ENCODE measurements at regions not wholly inside any gene's neighbourhood (a gene's known extent, or its start where the extent isn't known, plus 50 kb on each side); places are given as distances from the start of the nearest gene placed in this dataset.

DNA sequence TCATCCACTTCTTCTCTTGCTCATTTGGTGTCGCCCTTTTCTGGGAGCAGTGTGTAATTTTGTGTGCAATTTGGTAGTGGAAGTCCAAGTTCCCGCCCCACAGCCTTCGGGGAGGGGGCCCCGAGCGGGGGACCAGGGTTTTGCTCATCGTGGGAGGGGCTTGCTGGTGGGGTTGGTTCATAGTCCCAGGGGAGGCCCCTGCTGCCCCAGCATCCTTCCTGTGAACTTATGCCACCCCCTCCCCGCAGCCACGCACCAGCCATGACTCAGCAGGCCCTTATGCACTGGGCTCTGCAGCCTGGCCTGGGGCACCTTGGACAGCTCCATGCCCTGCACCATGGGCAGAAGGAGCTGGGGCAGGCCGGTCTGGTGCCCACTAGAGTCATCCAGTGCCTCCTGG is 1183.6 kb downstream of the BRD1 start:
- DNase-seq (ENCODE audit: low read depth, low spot score) = peak; percentile 19
- in situ Hi-C loops (cut with HindIII; ENCODE audit: low pct_unique_long_range_greater_than_20kb, low sequenced_read_pairs) = no loop called here

DNA sequence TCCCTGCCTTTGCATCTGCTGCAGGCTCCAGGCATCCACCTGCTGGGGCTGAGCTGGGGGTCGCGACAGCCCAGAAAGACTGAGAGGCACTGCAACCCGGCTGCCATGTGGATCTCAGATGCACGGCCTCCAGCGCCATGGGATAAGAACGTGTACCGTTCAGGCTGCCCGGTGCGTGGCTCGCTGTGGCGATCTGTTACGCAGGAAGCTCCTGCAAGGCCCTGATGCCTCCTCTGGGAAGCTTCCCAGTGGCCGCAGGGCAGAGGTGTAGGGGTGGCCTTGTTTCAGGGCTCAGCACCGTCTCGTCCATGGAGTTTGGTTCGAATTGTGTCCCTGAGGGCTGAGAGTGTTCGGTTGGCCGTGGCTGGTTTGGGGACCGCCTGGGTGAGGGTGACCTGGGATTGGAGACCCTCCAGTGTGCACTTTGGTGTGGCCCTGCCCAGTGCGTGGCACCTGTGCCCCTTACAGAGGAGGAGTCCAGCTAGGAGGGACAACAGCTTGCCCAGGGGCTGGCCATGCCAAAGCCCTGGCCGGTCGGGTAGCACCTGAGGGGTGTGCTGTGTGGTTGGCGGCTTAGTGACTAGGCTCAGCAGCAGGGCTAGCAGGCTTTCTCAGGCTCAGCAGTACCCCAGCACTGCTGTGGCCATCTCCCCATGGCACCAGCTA is 1184.5 kb downstream of the BRD1 start:
- in situ Hi-C loops (cut with HindIII; ENCODE audit: low pct_unique_long_range_greater_than_20kb, low sequenced_read_pairs) = no loop called here
- no peak for DNase-seq (ENCODE audit: low read depth, low spot score)

- DNase-seq (ENCODE audit: low read depth, low spot score) = no peak
- in situ Hi-C loops (cut with HindIII; ENCODE audit: low pct_unique_long_range_greater_than_20kb, low sequenced_read_pairs) = no loop called here
These were observed 1185.1 kb downstream of the BRD1 start for GRCh38 chr22:48642550-48642949.

DNA sequence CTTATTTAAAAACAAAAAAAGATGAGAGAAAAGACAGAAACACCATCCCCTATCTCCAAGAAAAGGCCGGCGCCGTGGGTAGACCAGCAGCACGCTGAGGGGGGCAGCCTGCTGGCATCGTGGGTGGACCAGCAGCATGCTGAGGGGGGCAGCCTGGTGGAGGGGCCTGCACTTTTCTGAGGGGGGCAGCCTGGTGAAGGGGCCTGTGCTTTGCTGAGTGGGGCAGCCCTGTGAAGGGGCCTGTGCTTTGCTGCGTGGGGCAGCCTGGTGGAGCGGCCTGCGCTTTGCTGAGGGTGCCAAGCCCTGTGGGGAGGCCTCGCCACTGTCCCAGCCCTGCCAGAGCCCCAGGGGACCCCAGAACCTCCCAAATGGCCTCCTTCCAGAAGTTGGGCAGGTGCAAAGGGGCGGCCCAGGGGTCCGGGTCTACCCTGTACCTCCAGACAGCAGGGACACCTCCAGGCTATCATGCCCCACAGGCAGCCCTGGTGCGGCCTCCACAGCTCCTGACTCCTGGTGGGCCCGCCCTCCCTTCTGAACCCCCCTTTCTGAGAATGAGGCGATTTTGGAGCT is 1185.7 kb downstream of the BRD1 start:
- in situ Hi-C loops (cut with HindIII; ENCODE audit: low pct_unique_long_range_greater_than_20kb, low sequenced_read_pairs) = no loop called here

DNA sequence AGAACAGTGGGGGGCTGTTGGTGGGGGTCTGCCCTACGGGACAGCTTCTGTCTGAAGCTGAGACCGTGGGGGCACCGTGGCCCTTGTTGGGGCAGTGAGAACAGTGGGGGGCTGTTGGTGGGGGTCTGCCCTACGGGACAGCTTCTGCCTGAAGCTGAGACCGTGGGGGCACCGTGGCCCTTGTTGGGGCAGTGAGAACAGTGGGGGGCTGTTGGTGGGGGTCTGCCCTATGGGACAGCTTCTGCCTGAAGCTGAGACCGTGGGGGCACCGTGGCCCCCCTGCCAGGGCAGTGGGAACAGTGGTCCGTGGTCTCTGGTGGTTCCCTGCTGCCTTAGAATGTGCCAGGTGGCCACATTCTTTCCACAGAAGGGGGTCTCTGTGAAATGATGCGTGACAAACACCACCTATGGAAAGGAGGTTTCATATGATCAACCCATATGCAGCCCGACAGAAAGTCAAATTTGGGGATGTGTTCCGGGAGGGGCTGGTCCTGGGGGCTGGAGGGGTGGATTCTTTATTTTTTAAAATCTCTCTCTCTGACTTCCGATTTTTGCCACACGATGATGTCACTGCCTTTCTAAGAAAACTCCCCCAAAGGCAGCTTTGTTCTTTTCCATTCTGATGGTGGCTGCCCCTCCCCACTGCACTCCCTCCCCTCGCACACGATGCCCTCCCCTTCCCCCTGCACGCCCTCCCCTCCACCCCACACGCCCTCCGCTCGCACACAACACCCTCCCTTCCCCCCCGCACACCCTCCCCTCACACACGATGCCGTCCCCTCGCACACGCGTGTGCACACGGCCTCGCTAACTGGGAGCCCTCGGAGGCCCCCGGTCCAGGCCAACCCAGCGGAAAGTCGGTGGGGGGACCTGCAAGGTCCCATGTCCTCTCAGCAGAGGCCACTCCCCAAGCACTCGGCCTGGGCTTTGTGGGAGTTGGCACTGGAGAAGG is 1186.5 kb downstream of the BRD1 start:
- no peak for DNase-seq (ENCODE audit: low read depth, low spot score)
- in situ Hi-C loops (cut with HindIII; ENCODE audit: low pct_unique_long_range_greater_than_20kb, low sequenced_read_pairs) = no loop called here

More for the DNA sequence above, 1185.7 kb downstream of the BRD1 start:
- no peak for DNase-seq (ENCODE audit: low read depth, low spot score)

DNA sequence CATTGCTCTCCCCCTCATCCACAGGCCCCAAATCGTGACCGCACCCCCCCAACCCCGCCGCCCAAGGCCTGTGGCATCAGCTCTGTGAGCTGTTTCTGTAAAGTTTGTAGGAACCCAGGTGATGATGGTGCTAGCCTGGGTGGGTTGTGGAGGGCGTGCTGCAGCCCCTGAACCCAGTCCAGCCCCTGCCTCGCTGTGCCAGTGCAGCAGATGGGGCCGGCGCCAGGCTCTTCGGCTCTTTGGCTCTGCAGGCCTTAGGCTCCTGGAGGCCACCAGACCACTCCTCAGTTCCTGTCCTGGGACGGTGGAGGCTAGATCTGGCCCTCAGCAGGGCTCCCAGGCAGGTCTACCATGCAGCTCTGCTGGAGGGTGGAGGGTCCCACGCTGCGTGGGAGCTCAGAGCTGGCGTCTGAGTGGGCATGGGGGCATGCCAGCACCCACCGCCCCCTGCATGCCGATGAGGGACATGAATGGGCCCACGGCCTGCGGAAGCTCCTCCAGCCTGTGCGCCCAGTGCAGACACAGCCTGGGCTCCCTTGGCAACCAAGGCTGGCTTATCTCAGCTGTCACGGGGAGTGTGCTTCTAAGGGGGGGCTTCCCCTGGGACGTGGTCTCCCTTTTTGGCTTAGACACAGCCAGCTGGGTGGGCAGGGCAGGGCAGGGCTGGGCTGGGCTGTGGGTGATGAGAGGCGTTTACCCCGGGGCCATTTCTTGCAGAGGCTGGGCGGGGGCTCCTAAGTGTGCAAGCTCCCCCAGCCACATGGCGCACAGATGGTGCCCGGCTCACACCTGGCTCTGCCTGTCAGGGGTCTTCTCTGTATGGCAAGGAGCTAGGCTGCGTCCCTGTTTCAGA is 1187.6 kb downstream of the BRD1 start:
- in situ Hi-C loops (cut with HindIII; ENCODE audit: low pct_unique_long_range_greater_than_20kb, low sequenced_read_pairs) = no loop called here
- DNase-seq (ENCODE audit: low read depth, low spot score) = no peak

DNA sequence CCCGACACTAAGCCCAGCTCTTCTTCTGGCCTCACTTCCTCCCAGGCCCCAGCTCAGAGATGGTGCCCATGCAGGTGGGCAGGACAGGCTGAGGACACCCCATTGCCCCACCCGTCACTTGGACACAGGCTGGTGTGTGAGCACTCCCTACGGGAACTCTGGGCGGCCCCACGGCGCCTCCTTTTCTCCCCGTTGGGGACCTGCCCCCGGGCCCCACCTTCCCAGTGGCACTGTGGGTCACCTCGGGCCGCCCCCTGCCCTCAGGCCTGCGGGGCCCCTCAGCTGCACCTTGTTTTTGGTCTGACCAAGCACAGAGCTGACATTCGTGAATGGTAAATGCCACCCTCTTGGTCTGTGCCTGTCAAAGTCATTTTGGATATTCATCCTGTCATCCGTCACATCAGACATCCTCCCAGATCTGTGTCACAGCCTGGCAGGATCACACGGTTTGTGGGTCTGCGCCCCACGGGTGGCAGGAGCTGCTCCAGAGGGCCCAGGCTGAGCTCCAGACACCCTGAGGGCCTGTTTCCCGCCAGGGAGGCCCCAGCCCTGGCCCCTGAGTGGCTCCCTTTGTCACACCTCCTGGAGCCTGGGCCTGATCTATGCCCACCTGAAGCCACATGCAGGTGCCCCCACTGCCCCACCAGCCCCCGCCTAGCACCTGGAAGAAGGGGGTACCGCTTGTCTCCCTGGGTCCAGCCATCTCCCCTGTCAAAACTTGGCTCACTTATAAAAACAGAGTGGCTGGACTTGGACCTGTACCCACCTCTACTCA is 1188.5 kb downstream of the BRD1 start:
- in situ Hi-C loops (cut with HindIII; ENCODE audit: low pct_unique_long_range_greater_than_20kb, low sequenced_read_pairs) = no loop called here
- DNase-seq (ENCODE audit: low read depth, low spot score) = no peak

- in situ Hi-C loops (cut with HindIII; ENCODE audit: low pct_unique_long_range_greater_than_20kb, low sequenced_read_pairs) = no loop called here
These were observed 1190.4 kb downstream of the BRD1 start for GRCh38 chr22:48637231-48637630.

GRCh38 chr22:48636746-48637145 is 1190.9 kb downstream of the BRD1 start:
- no peak for DNase-seq (ENCODE audit: low read depth, low spot score)
- in situ Hi-C loops (cut with HindIII; ENCODE audit: low pct_unique_long_range_greater_than_20kb, low sequenced_read_pairs) = no loop called here

More at GRCh38 chr22:48637231-48637630, 1190.4 kb downstream of the BRD1 start:
- no peak for DNase-seq (ENCODE audit: low read depth, low spot score)

DNA sequence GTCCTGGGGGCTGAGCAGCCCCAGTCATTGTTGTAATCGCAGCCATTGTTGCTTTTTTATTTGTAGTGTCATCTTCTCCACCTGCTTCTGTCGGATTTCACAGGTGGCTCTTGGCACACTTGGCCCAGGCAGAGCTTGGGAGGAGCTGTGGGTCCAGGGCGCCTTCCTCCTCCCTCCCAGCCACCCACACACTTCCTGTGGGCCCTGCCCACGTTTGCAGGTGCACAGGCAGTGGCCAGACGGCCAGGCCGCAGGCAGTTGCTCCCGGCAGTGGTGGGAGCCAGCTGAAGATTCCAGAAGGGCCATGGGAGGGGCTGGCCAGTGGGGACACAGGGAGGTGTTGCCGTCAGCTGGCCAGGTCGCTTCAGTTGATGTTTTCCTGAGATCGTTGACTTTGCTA is 1191.9 kb downstream of the BRD1 start:
- DNase-seq (ENCODE audit: low read depth, low spot score) = no peak
- in situ Hi-C loops (cut with HindIII; ENCODE audit: low pct_unique_long_range_greater_than_20kb, low sequenced_read_pairs) = no loop called here

DNA sequence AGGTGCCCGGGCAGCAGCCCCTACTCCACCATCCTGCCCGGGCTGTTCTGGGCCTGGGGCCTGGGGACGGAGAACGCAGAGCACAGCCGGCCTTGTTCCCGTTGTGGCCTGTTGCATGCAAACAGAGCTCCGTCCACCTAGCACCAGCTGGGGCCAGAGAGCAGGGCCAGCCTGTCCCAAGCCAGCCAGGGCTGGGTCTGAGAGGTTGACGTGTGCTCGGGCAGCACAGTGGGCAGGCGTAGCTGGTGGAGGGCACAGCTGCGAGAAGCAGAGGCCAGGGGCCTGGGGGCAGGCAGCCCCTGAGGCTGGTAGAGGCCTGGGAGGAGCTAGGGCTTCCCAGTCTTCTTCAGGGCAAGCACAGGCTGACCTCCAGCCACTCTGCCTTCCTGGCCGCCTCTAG is 1192.6 kb downstream of the BRD1 start:
- in situ Hi-C loops (cut with HindIII; ENCODE audit: low pct_unique_long_range_greater_than_20kb, low sequenced_read_pairs) = no loop called here
- no peak for DNase-seq (ENCODE audit: low read depth, low spot score)

DNA sequence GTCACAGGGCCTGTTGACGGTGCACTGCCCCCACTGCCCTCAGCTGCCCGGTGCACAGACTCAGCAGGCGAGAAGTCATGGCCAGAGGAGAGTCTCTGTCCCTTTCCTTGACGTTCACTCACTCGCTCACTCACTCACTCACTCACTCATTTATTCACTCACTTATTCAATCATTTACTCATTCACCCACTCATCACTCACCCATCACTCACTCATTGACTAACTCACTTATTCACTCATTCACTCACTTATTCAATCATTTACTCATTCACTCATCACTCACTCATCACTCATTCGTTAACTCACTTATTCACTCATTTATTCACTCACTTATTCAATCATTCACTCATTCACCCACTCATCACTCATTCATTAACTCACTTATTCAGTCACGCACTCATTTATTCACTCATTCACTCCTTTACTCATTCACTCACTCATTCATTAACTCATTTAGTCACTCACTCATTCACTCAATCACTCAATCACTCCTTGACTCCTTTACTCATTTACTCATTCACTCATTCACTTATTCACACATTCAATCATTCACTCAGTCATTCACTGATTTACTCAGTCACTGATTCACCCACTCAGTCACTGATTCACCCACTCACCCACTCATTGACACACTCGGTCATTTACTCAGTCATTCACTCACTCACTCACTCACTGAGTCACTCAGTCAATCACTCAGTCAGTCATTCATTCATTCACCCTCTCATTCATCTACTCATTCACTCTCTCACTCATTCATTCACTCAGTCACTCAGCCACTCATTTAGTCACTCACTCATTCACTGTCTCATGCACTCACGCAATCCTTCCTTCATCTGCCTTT is 1193.5 kb downstream of the BRD1 start:
- in situ Hi-C loops (cut with HindIII; ENCODE audit: low pct_unique_long_range_greater_than_20kb, low sequenced_read_pairs) = no loop called here
- no peak for DNase-seq (ENCODE audit: low read depth, low spot score)

GRCh38 chr22:48632646-48633246 is 1194.9 kb downstream of the BRD1 start:
- DNase-seq (ENCODE audit: low read depth, low spot score) = no peak
- in situ Hi-C loops (cut with HindIII; ENCODE audit: low pct_unique_long_range_greater_than_20kb, low sequenced_read_pairs) = no loop called here

GRCh38 chr22:48631288-48631863 is 1196.3 kb downstream of the BRD1 start:
- in situ Hi-C loops (cut with HindIII; ENCODE audit: low pct_unique_long_range_greater_than_20kb, low sequenced_read_pairs) = no loop called here
- no peak for DNase-seq (ENCODE audit: low read depth, low spot score)

GRCh38 chr22:48630848-48631247 is 1196.8 kb downstream of the BRD1 start:
- DNase-seq (ENCODE audit: low read depth, low spot score) = no peak
- in situ Hi-C loops (cut with HindIII; ENCODE audit: low pct_unique_long_range_greater_than_20kb, low sequenced_read_pairs) = no loop called here

DNA sequence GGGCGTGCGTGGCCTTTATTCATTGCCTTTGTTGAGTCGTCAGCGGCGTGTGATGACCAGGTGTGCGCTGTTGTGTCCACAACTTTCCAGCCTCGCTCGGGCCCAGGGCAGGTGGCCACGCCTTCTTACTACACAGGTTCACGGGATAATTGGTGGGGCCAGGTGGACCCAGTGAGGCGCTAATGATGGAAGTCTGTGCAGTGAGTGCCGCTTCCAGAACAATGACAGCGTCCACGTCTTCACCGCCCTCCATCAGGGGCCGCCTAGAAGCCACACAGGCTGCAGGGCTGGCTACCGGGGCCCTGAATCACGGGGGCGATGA is 1197.3 kb downstream of the BRD1 start:
- DNase-seq (ENCODE audit: low read depth, low spot score) = no peak
- in situ Hi-C loops (cut with HindIII; ENCODE audit: low pct_unique_long_range_greater_than_20kb, low sequenced_read_pairs) = no loop called here

Data from SK-MEL-5 (cell line).